GM12878 (cell line): ENCODE measurements at regions not wholly inside any gene's neighbourhood (a gene's known extent, or its start where the extent isn't known, plus 50 kb on each side); places are given as distances from the start of the nearest gene placed in this dataset.

Experiments used
- ATAC-seq: fragments of 200-7000 bp; cut with Tn5 transposase; 3 replicates; pipeline ENCODE4 v1.9.1; 2020; ENCODE audit warnings: mild to moderate bottlenecking, moderate library complexity
- BruUV-seq: library from RNA; stranded (reverse); fragments of 400-500 nt; replicated peaks from 2 replicates; lab custom pipeline; 2021; lab: Mats Ljungman, UMichigan
- CTCF ChIA-PET: fragments of 300-600 bp; sonication (Branson Sonifier 250); formaldehyde crosslinking; extraction: SDS; loops from one replicate; lab custom pipeline; 2021; ENCODE audit warnings: inconsistent platforms; lab: Yijun Ruan, JAX
- POLR2A ChIA-PET: fragments of 350-600 bp; formaldehyde crosslinking; extraction: SDS; loops from one replicate; lab custom pipeline; 2021; ENCODE audit warnings: inconsistent platforms; lab: Charles Lee
- RAD21 ChIA-PET: fragments of 300-600 bp; sonication (Branson Sonifier 250); formaldehyde crosslinking; loops from one replicate; lab custom pipeline; 2023; ENCODE audit warnings: antibody characterized with exemption; ENCODE audit not compliant: unreplicated experiment; lab: Charles Lee
- SMC1A ChIA-PET: fragments of 300-600 bp; sonication (Branson Sonifier 250); formaldehyde crosslinking; loops from one replicate; lab custom pipeline; 2023; ENCODE audit not compliant: unreplicated experiment, uncharacterized antibody; lab: Charles Lee
- DNase-seq: peaks from one replicate; pipeline ENCODE4 v3.0.0-alpha.2; 2011; ENCODE audit warnings: low read depth, low spot score
- FAIRE-seq: peaks from 3 replicates; lab custom pipeline; 2011; peaks lifted over from hg19 to GRCh38; lab: Jason Lieb, UNC
- H2AFZ ChIP-seq: 2 replicates; pipeline ENCODE4 v1.6.0; 2011; ENCODE audit warnings: low read depth, low read length, control low read depth; ENCODE audit not compliant: control insufficient read depth
- H3K27ac ChIP-seq: 2 replicates; pipeline ENCODE4 v1.5.1; 2011; ENCODE audit warnings: control low read depth; ENCODE audit not compliant: control insufficient read depth, insufficient read depth
- H3K27me3 ChIP-seq, 2 experiments: replicated peaks in 1 of 2; 2 replicates each; pipeline versions ENCODE4 v1.6.0 to v1.6.1; 2011; ENCODE audit warnings: low read length in 1 of 2; ENCODE audit not compliant: control insufficient read depth in 2 of 2, insufficient read depth in 2 of 2
- H3K36me3 ChIP-seq, 2 experiments: 2 replicates each; pipeline ENCODE4 v1.5.1; 2011; ENCODE audit warnings: low read length in 1 of 2; ENCODE audit not compliant: control insufficient read depth in 2 of 2, insufficient read depth in 2 of 2
- H3K4me1 ChIP-seq: 2 replicates; pipeline ENCODE4 v1.6.1; 2011; ENCODE audit warnings: mild to moderate bottlenecking, low read length, moderate library complexity, mixed read lengths; ENCODE audit not compliant: control insufficient read depth, insufficient read depth
- H3K4me2 ChIP-seq: 2 replicates; pipeline ENCODE4 v1.6.0; 2011; ENCODE audit warnings: control low read depth; ENCODE audit not compliant: control insufficient read depth, insufficient read depth
- H3K4me3 ChIP-seq: fragments of 200-600 bp; sonication (generic); 2 replicates; pipeline ENCODE4 v1.5.1; 2016
- H3K79me2 ChIP-seq: 2 replicates; pipeline ENCODE4 v1.6.0; 2011; ENCODE audit warnings: low read length; ENCODE audit not compliant: control insufficient read depth, insufficient read depth
- H3K9ac ChIP-seq: 2 replicates; pipeline ENCODE4 v1.8.0; 2011; ENCODE audit warnings: low read length, control low read depth, mixed read lengths; ENCODE audit not compliant: control insufficient read depth, insufficient read depth
- H3K9me3 ChIP-seq: replicated peaks from 3 replicates; pipeline ENCODE4 v1.5.1; 2011; ENCODE audit warnings: mild to moderate bottlenecking, low read length; ENCODE audit not compliant: control insufficient read depth, insufficient read depth
- H4K20me1 ChIP-seq: 2 replicates; pipeline ENCODE4 v1.6.0; 2011; ENCODE audit not compliant: control insufficient read depth, insufficient read depth
- BCL11A ChIP-seq: IDR thresholded peaks from 2 replicates; pipeline ENCODE4 v1.6.1; 2011; ENCODE audit warnings: low read depth, low read length
- EP300 ChIP-seq, 2 experiments: fragments of 150-350 bp in 1 of 2; IDR thresholded peaks; 2 replicates each; pipeline ENCODE4 v1.6.1; 2011 to 2012; ENCODE audit warnings: low read depth in 2 of 2, low read length in 2 of 2, borderline replicate concordance in 1 of 2, improper control_type of control experiment in 1 of 2, inconsistent platforms in 1 of 2; ENCODE audit not compliant: control insufficient read depth in 1 of 2
- KDM1A ChIP-seq: fragments of 200-600 bp; sonication (generic); IDR thresholded peaks from 2 replicates; pipeline ENCODE4 v1.6.1; 2016; ENCODE audit warnings: borderline replicate concordance
- MTA2 ChIP-seq: fragments of 450-650 bp; IDR thresholded peaks from 2 replicates; pipeline ENCODE4 v1.6.1; 2016; ENCODE audit warnings: low read depth, mild to moderate bottlenecking, moderate library complexity
- MYC ChIP-seq: IDR thresholded peaks from 2 replicates; pipeline ENCODE4 v1.6.1; 2011; ENCODE audit warnings: mild to moderate bottlenecking, low read length, moderate library complexity, inconsistent platforms; ENCODE audit not compliant: insufficient read depth, insufficient replicate concordance, insufficient read length, severe bottlenecking
- NFXL1 ChIP-seq: fragments of 450-650 bp; IDR thresholded peaks from 2 replicates; pipeline ENCODE4 v1.6.1; 2017; ENCODE audit warnings: antibody characterized with exemption, mild to moderate bottlenecking, borderline replicate concordance
- SUPT20H ChIP-seq: IDR thresholded peaks from 2 replicates; pipeline ENCODE4 v1.6.1; 2011; ENCODE audit warnings: low read depth, mild to moderate bottlenecking, low read length, moderate library complexity, borderline replicate concordance; ENCODE audit not compliant: control insufficient read depth
- SUZ12 ChIP-seq: fragments of 200-600 bp; sonication (generic); IDR thresholded peaks from one replicate; pipeline ENCODE4 v1.6.1; 2018; ENCODE audit warnings: antibody characterized with exemption, mild to moderate bottlenecking; ENCODE audit not compliant: unreplicated experiment
- WGBS: methylation state at CpG from one replicate; pipeline ENCODE4 v1.1.6; 2016; ENCODE audit warnings: low lambda C conversion rate; ENCODE audit not compliant: insufficient replicate concordance, insufficient coverage; ENCODE audit errors: missing lambda C conversion rate; 5-methylcytosine and 5-hydroxymethylcytosine counted together
- in situ Hi-C: fragments of 300-500 bp; cut with MboI; formaldehyde crosslinking; loops from 9 replicates; pipeline ENCODE4 v1.14.3; 2018; ENCODE audit warnings: mixed read lengths
- intact Hi-C: fragments of 100-400 bp; cut with micrococcal nuclease; formaldehyde crosslinking; loops from one replicate; pipeline ENCODE4 v1.14.2; 2022; ENCODE audit not compliant: unreplicated experiment
- TF ChIP-seq, protein P1 (sequence below): fragments of 450-650 bp; IDR thresholded peaks from 2 replicates; pipeline ENCODE4 v1.6.1; 2017; ENCODE audit warnings: mild to moderate bottlenecking, moderate library complexity
- TF ChIP-seq, protein P2 (sequence below): IDR thresholded peaks from 2 replicates; pipeline ENCODE4 v1.6.1; 2012; ENCODE audit warnings: low read depth, low read length, improper control_type of control experiment
- TF ChIP-seq, protein P3 (sequence below): fragments of 450-650 bp; IDR thresholded peaks from 2 replicates; pipeline ENCODE4 v1.6.1; 2017; ENCODE audit warnings: mild to moderate bottlenecking
- TF ChIP-seq, protein P4 (sequence below): IDR thresholded peaks from 2 replicates; pipeline ENCODE4 v1.6.1; 2012; ENCODE audit warnings: low read depth, low read length, improper control_type of control experiment
- TF ChIP-seq, protein P5 (sequence below): IDR thresholded peaks from 2 replicates; pipeline ENCODE4 v1.6.1; 2011; ENCODE audit warnings: low read depth, mild to moderate bottlenecking, low read length, moderate library complexity, borderline replicate concordance; ENCODE audit errors: extremely low read depth
- TF ChIP-seq, protein P6 (sequence below): fragments of 450-650 bp; IDR thresholded peaks from 2 replicates; pipeline ENCODE4 v1.6.1; 2017; ENCODE audit warnings: borderline replicate concordance

DNA sequence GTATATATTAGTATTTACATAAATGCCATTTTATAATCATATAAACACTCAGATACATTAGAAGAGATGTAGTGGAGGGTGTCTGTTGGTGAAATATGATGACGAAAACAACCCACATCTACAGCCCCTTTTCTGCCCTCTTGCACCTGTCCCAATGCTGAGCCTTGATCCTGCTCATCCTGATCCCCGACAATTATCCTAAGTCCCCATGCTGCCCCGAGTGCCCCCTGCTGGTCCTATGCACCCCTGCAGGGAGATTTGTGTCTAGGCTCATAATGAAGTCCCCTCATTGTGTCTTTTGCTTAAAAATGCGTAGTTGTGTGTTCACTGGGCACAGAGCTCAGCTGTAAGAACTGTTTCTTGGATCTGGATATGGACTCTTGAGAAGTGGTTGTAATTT is 554.5 kb downstream of the TMEM121 start:
- Histone ChIP-seq H3K9me3 (no peaks in the 10 kb centered on the region), H3K79me2 (no peaks in the 10 kb centered on the region), H3K4me2 (no peak overlapping the region), H3K4me3 (no peak overlapping the region), H3K9ac (no peak overlapping the region), H3K27me3 (no peaks in the 10 kb centered on the region), H4K20me1 (no peaks in the 10 kb centered on the region), H2AFZ (no peak overlapping the region), H3K36me3 (no peaks in the 10 kb centered on the region), H3K27ac (no peak overlapping the region), H3K4me1 (no peaks in the 10 kb centered on the region)
- SMC1A ChIA-PET: no interaction called here
- intact Hi-C loops (no loop called here), in situ Hi-C loops (no loop called here)
- RAD21 ChIA-PET: no interaction called here
- DNase-seq: no peak
- no TSS peak for BruUV-seq
- no peak for ATAC-seq
- POLR2A ChIA-PET: no interaction called here
- no CpG with 5 or more reads among the region's 4 CpGs for WGBS
- FAIRE-seq: no peak
- CTCF ChIA-PET: no interaction called here
- TF ChIP-seq, protein P1, sequence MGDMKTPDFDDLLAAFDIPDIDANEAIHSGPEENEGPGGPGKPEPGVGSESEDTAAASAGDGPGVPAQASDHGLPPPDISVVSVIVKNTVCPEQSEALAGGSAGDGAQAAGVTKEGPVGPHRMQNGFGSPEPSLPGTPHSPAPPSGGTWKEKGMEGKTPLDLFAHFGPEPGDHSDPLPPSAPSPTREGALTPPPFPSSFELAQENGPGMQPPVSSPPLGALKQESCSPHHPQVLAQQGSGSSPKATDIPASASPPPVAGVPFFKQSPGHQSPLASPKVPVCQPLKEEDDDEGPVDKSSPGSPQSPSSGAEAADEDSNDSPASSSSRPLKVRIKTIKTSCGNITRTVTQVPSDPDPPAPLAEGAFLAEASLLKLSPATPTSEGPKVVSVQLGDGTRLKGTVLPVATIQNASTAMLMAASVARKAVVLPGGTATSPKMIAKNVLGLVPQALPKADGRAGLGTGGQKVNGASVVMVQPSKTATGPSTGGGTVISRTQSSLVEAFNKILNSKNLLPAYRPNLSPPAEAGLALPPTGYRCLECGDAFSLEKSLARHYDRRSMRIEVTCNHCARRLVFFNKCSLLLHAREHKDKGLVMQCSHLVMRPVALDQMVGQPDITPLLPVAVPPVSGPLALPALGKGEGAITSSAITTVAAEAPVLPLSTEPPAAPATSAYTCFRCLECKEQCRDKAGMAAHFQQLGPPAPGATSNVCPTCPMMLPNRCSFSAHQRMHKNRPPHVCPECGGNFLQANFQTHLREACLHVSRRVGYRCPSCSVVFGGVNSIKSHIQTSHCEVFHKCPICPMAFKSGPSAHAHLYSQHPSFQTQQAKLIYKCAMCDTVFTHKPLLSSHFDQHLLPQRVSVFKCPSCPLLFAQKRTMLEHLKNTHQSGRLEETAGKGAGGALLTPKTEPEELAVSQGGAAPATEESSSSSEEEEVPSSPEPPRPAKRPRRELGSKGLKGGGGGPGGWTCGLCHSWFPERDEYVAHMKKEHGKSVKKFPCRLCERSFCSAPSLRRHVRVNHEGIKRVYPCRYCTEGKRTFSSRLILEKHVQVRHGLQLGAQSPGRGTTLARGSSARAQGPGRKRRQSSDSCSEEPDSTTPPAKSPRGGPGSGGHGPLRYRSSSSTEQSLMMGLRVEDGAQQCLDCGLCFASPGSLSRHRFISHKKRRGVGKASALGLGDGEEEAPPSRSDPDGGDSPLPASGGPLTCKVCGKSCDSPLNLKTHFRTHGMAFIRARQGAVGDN: no peak
- no peak for TF ChIP-seq SUPT20H
- TF ChIP-seq, protein P2, sequence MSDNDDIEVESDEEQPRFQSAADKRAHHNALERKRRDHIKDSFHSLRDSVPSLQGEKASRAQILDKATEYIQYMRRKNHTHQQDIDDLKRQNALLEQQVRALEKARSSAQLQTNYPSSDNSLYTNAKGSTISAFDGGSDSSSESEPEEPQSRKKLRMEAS: no peak
- no peak for TF ChIP-seq BCL11A
- TF ChIP-seq MTA2: no peak
- no peak for TF ChIP-seq EP300 (IDR thresholded peaks at IDR 0.05; ENCODE audit: borderline replicate concordance in 1 of 2, control insufficient read depth in 1 of 2, low read depth in 2 of 2, low read length in 2 of 2)
- no peak for TF ChIP-seq MYC
- TF ChIP-seq SUZ12: no peak
- TF ChIP-seq KDM1A: no peak
- TF ChIP-seq, protein P3, sequence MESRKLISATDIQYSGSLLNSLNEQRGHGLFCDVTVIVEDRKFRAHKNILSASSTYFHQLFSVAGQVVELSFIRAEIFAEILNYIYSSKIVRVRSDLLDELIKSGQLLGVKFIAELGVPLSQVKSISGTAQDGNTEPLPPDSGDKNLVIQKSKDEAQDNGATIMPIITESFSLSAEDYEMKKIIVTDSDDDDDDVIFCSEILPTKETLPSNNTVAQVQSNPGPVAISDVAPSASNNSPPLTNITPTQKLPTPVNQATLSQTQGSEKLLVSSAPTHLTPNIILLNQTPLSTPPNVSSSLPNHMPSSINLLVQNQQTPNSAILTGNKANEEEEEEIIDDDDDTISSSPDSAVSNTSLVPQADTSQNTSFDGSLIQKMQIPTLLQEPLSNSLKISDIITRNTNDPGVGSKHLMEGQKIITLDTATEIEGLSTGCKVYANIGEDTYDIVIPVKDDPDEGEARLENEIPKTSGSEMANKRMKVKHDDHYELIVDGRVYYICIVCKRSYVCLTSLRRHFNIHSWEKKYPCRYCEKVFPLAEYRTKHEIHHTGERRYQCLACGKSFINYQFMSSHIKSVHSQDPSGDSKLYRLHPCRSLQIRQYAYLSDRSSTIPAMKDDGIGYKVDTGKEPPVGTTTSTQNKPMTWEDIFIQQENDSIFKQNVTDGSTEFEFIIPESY: no peak
- TF ChIP-seq, protein P4, sequence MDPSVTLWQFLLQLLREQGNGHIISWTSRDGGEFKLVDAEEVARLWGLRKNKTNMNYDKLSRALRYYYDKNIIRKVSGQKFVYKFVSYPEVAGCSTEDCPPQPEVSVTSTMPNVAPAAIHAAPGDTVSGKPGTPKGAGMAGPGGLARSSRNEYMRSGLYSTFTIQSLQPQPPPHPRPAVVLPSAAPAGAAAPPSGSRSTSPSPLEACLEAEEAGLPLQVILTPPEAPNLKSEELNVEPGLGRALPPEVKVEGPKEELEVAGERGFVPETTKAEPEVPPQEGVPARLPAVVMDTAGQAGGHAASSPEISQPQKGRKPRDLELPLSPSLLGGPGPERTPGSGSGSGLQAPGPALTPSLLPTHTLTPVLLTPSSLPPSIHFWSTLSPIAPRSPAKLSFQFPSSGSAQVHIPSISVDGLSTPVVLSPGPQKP: no peak
- no peak for TF ChIP-seq NFXL1
- TF ChIP-seq, protein P5, sequence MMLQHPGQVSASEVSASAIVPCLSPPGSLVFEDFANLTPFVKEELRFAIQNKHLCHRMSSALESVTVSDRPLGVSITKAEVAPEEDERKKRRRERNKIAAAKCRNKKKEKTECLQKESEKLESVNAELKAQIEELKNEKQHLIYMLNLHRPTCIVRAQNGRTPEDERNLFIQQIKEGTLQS: no peak
- TF ChIP-seq, protein P6, sequence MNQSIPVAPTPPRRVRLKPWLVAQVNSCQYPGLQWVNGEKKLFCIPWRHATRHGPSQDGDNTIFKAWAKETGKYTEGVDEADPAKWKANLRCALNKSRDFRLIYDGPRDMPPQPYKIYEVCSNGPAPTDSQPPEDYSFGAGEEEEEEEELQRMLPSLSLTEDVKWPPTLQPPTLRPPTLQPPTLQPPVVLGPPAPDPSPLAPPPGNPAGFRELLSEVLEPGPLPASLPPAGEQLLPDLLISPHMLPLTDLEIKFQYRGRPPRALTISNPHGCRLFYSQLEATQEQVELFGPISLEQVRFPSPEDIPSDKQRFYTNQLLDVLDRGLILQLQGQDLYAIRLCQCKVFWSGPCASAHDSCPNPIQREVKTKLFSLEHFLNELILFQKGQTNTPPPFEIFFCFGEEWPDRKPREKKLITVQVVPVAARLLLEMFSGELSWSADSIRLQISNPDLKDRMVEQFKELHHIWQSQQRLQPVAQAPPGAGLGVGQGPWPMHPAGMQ: no peak
